Lower leg skin (tissue), 3 donors: ENCODE measurements at regions not wholly inside any gene's neighbourhood (a gene's known extent, or its start where the extent isn't known, plus 50 kb on each side); places are given as distances from the start of the nearest gene placed in this dataset.

ENCODE experiments used
- CTCF ChIP-seq, 3 donors: fragments of 450-650 bp; IDR thresholded peaks; one replicate each; pipeline ENCODE4 v1.5.1; 2016; ENCODE audit warnings: antibody characterized with exemption in 3 of 3, mild to moderate bottlenecking in 3 of 3, moderate library complexity in 2 of 3
- POLR2A ChIP-seq, 2 donors: fragments of 450-650 bp; IDR thresholded peaks; one replicate each; pipeline ENCODE4 v1.6.1; 2016 to 2017; ENCODE audit warnings: antibody characterized with exemption in 2 of 2, mild to moderate bottlenecking in 1 of 2, moderate library complexity in 1 of 2

- no peak for TF ChIP-seq CTCF (IDR thresholded peaks at IDR 0.05)
- no peak for TF ChIP-seq POLR2A (IDR thresholded peaks at IDR 0.05)
Measured at GRCh38 chr5:169527863-169528262, 55.7 kb upstream of the SPDL1 start.
